ENCODE measurements at regions not wholly inside any gene's neighbourhood (a gene's known extent, or its start where the extent isn't known, plus 50 kb on each side); places are given as distances from the start of the nearest gene placed in this dataset.

- peak; percentile 27 to 39 (median 36) for TF ChIP-seq CTCF (optimal IDR thresholded peaks at IDR 0.05 in 1 of 3, IDR thresholded peaks at IDR 0.05 in 1 of 3, conservative IDR thresholded peaks at IDR 0.05 in 1 of 3; ENCODE audit: extremely low read depth in 1 of 3, insufficient read depth in 2 of 3, low read length in 3 of 3)
- no peak for TF ChIP-seq EZH2 (IDR thresholded peaks at IDR 0.05; ENCODE audit: low read length)
Observed at GRCh38 chr3:174355505-174355904, 503.6 kb upstream of the NAALADL2 start.

Measured in keratinocyte (primary cell).